Stomach (tissue), 8 donors: ENCODE measurements at regions not wholly inside any gene's neighbourhood (a gene's known extent, or its start where the extent isn't known, plus 50 kb on each side); places are given as distances from the start of the nearest gene placed in this dataset.

ENCODE experiments used
- DNase-seq, 2 donors: peaks; one replicate each; pipeline versions ENCODE4 v3.0.0 to v3.0.0-alpha.2; 2013 to 2019
- H3K27ac ChIP-seq, 5 donors: fragments of 200-600 bp in 4 of 5; sonication (generic) in 4 of 5; one replicate each; pipeline ENCODE4 v1.5.1; 2013 to 2019; ENCODE audit warnings: mild to moderate bottlenecking in 1 of 5, moderate library complexity in 1 of 5
- H3K27me3 ChIP-seq, 3 donors: fragments of 200-600 bp; sonication (generic); one replicate each; pipeline ENCODE4 v1.5.1; 2017 to 2019; ENCODE audit warnings: mixed run types in 1 of 3
- H3K36me3 ChIP-seq, 4 donors: fragments of 200-600 bp; sonication (generic); 1 replicate in 3 of 4; 2 replicates in 1 of 4; pipeline ENCODE4 v1.5.1; 2016 to 2019
- H3K4me1 ChIP-seq, 4 donors: fragments of 200-600 bp; sonication (generic); one replicate each; pipeline ENCODE4 v1.5.1; 2016 to 2019
- H3K4me3 ChIP-seq, 4 donors: fragments of 200-600 bp; sonication (generic) in 3 of 4; one replicate each; pipeline ENCODE4 v1.5.1; 2016 to 2019; ENCODE audit warnings: mild to moderate bottlenecking in 1 of 4
- H3K9me3 ChIP-seq, 4 donors: fragments of 200-600 bp; sonication (generic); one replicate each; pipeline ENCODE4 v1.5.1; 2016 to 2019
- CTCF ChIP-seq, 7 experiments: fragments of 450-650 bp in 4 of 7; fragments of 200-600 bp in 3 of 7; sonication (generic) in 3 of 7; IDR thresholded peaks; one replicate each; pipeline ENCODE4 v1.5.1; 2016 to 2019; ENCODE audit warnings: antibody characterized with exemption in 7 of 7, control low read depth in 2 of 7, mild to moderate bottlenecking in 1 of 7
- EP300 ChIP-seq: sonication (generic); formaldehyde crosslinking; IDR thresholded peaks from one replicate; pipeline ENCODE4 v1.6.1; 2017; ENCODE audit warnings: antibody characterized with exemption
- POLR2A ChIP-seq, 4 donors: fragments of 450-650 bp; IDR thresholded peaks; one replicate each; pipeline ENCODE4 v1.6.1; 2016; ENCODE audit warnings: antibody characterized with exemption in 4 of 4, control low read depth in 2 of 4, mild to moderate bottlenecking in 1 of 4, moderate library complexity in 1 of 4
- POLR2AphosphoS5 ChIP-seq, 3 donors: sonication (generic); formaldehyde crosslinking; IDR thresholded peaks; one replicate each; pipeline ENCODE4 v1.6.1; 2016; ENCODE audit warnings: antibody characterized with exemption in 3 of 3
- WGBS, 5 donors: extraction: QIAGEN DNeasy Blood & Tissue Kit in 3 of 5; methylation state at CpG; one replicate each; pipeline versions ENCODE4 v1.1.5 to v1.1.7; 2013 to 2018; 5-methylcytosine and 5-hydroxymethylcytosine counted together
- intact Hi-C: fragments of 100-400 bp; cut with DNase I; formaldehyde crosslinking; loops from one replicate; pipeline ENCODE4 v1.15.1; 2023; ENCODE audit warnings: low total_unique reads
- donor health status: healthy with polysubstance abuse.
- donor health status: Bipolar disorder and iron deficiency.
- donor health status: healthy.

- no peak overlapping the region for H3K27ac ChIP-seq
- no peak overlapping the region for H3K4me3 ChIP-seq
- intact Hi-C loops, result no loop called here
- peak; percentile 26 to 30 for DNase-seq
- no peaks in the 10 kb centered on the region for H3K4me1 ChIP-seq
- H3K9me3 ChIP-seq, result no peaks in the 10 kb centered on the region
- WGBS, 5 donors, result 62 to 88% (median 70%) methylated on average over 1 of the region's 1 CpG
- no peaks in the 10 kb centered on the region for H3K36me3 ChIP-seq
- TF ChIP-seq POLR2AphosphoS5 (IDR thresholded peaks at IDR 0.05) (no peak), POLR2A (IDR thresholded peaks at IDR 0.05) (no peak), EP300 (no peak), CTCF (IDR thresholded peaks at IDR 0.05) (no peak)
- H3K27me3 ChIP-seq, result no peaks in the 10 kb centered on the region
Measured at GRCh38 chr15:46815765-46816164, 901.5 kb upstream of the SEMA6D start.

DNA sequence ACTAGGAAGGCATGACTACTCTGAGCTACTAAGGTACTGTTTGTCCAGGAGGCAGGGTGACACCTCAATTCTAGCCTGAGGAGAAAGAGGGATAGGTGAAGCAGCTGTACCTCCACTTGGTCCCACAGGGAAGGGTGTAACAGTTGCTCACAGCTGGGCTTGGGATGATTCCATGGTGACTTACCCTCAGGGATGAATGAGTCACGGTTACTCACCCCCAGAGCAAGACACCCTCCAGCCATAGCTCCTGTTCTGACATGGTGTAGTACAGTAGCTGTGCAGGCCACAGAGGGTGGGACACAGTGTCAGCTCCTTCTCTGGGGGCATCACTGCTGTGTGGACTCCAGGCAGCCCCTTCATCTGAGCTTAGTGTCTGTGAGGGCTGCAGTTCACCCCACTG, 868.6 kb upstream of the SEMA6D start:
- H3K36me3 ChIP-seq, result no peaks in the 10 kb centered on the region
- no peak overlapping the region for H3K27ac ChIP-seq
- DNase-seq, result no peak
- no peaks in the 10 kb centered on the region for H3K4me1 ChIP-seq
- TF ChIP-seq POLR2AphosphoS5 (IDR thresholded peaks at IDR 0.05) (no peak), EP300 (no peak), POLR2A (IDR thresholded peaks at IDR 0.05) (no peak), CTCF (IDR thresholded peaks at IDR 0.05) (no peak)
- peaks cover 0 to 14% (median 10%) of the 10 kb centered on the region in 4 donors for H3K9me3 ChIP-seq
- no peak overlapping the region for H3K4me3 ChIP-seq
- no peaks in the 10 kb centered on the region for H3K27me3 ChIP-seq
- intact Hi-C loops, result no loop called here
- 67 to 90% (median 85%) methylated on average over 1 of the region's 1 CpG for WGBS, 5 donors

DNA sequence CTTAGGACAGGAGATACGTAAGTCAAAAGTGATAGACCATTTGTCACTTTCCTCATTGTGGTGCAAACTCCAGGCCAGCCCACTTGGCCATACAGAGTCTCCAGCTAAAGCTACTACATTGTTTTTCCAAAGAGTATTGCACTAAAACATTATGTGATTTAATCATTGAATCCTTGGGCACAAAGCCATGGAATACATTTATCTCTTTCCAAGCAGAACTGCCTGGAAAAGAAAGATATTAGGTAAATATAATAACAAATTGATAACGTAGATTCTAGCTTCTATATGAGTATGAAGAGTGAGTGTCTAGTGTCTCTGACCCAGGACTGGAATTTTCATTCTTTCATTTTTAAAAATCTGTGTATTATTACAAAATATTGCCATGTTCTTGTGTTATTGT, 863.7 kb upstream of the SEMA6D start:
- no peak overlapping the region for H3K27ac ChIP-seq
- no peak for TF ChIP-seq EP300
- no peak for TF ChIP-seq POLR2AphosphoS5 (IDR thresholded peaks at IDR 0.05)
- no peak for TF ChIP-seq POLR2A (IDR thresholded peaks at IDR 0.05)
- no peak for TF ChIP-seq CTCF (IDR thresholded peaks at IDR 0.05)
- no peaks in the 10 kb centered on the region for H3K4me1 ChIP-seq
- H3K36me3 ChIP-seq, result no peaks in the 10 kb centered on the region
- H3K4me3 ChIP-seq, result no peak overlapping the region
- intact Hi-C loops, result no loop called here
- H3K27me3 ChIP-seq, result no peaks in the 10 kb centered on the region
- no peaks in the 10 kb centered on the region for H3K9me3 ChIP-seq
- no peak for DNase-seq
- WGBS, 5 donors, result 65 to 72% (median 69%) methylated on average over 2 of the region's 2 CpGs

DNA sequence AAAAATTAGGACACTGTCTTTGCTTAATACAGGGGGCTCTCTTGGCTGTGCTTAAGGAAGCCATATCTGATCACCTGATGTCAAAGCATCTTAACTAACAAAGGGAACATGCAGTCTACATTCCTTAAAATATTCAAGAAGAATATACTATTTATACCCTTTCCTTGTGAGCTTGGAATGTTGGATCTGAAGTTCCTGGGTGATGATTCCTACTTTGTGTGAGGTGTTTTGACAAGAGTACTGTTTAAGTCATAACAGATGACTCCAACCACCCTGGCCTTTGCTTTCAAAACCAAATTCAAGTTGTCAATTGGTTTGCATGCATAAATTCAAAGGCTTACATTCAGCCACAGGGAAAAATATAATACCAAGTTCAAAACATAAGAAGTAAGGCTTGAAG, 862.7 kb upstream of the SEMA6D start:
- Histone ChIP-seq H3K27me3 (no peaks in the 10 kb centered on the region), H3K4me3 (no peak overlapping the region), H3K9me3 (no peaks in the 10 kb centered on the region), H3K4me1 (no peaks in the 10 kb centered on the region), H3K27ac (no peak overlapping the region), H3K36me3 (no peaks in the 10 kb centered on the region)
- TF ChIP-seq CTCF (IDR thresholded peaks at IDR 0.05) (no peak), POLR2A (IDR thresholded peaks at IDR 0.05) (no peak), POLR2AphosphoS5 (IDR thresholded peaks at IDR 0.05) (no peak)
- intact Hi-C loops, result no loop called here
- DNase-seq, result no peak

DNA sequence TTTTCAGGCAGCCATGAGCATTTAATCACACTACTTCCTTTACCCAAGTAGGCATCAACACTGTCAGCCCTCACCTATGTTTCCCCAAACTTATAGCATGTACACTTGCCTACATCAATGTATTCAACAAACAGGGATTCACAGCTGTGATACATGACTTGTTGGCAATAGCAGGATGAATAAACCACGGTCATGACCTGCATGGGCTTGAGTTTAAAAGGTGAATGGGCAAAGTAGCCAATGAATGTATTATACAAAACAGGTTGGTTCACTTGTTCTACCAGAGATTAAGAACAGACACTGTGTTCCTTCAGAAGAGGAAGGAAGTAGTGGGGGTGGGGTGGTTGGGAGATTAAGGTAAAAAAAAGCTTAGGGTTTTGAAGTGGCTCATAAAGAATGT, 861.9 kb upstream of the SEMA6D start:
- H3K27me3 ChIP-seq, result no peaks in the 10 kb centered on the region
- H3K27ac ChIP-seq, result no peak overlapping the region
- H3K4me3 ChIP-seq, result no peak overlapping the region
- H3K4me1 ChIP-seq, result no peaks in the 10 kb centered on the region
- no peak for TF ChIP-seq POLR2A (IDR thresholded peaks at IDR 0.05)
- no peak for TF ChIP-seq POLR2AphosphoS5 (IDR thresholded peaks at IDR 0.05)
- TF ChIP-seq EP300, result no peak
- no peak for TF ChIP-seq CTCF (IDR thresholded peaks at IDR 0.05)
- no peaks in the 10 kb centered on the region for H3K36me3 ChIP-seq
- intact Hi-C loops, result no loop called here
- H3K9me3 ChIP-seq, result no peaks in the 10 kb centered on the region
- no peak for DNase-seq
- 32 to 58% (median 42%) methylated on average over 1 of the region's 1 CpG for WGBS, 5 donors
